Stimulated activated CD8-positive, alpha-beta memory T cell treated with anti-CD3 and anti-CD28 coated beads, Interleukin-7, amount 100 ng/mL, for 48 hours (primary cell): ENCODE measurements at regions not wholly inside any gene's neighbourhood (a gene's known extent, or its start where the extent isn't known, plus 50 kb on each side); places are given as distances from the start of the nearest gene placed in this dataset.
"Not testable (repeated sequence)": the region's sequence is repeated elsewhere in the genome, so short reads cannot be mapped to it uniquely, and the experiment has no call there.

ENCODE experiments used
- DNase-seq, 2 donors: peaks; one replicate each; pipeline ENCODE4 v3.0.0-alpha.2; 2020; ENCODE audit warnings: low read depth in 1 of 2; ENCODE audit errors: extremely low read depth in 1 of 2

DNA sequence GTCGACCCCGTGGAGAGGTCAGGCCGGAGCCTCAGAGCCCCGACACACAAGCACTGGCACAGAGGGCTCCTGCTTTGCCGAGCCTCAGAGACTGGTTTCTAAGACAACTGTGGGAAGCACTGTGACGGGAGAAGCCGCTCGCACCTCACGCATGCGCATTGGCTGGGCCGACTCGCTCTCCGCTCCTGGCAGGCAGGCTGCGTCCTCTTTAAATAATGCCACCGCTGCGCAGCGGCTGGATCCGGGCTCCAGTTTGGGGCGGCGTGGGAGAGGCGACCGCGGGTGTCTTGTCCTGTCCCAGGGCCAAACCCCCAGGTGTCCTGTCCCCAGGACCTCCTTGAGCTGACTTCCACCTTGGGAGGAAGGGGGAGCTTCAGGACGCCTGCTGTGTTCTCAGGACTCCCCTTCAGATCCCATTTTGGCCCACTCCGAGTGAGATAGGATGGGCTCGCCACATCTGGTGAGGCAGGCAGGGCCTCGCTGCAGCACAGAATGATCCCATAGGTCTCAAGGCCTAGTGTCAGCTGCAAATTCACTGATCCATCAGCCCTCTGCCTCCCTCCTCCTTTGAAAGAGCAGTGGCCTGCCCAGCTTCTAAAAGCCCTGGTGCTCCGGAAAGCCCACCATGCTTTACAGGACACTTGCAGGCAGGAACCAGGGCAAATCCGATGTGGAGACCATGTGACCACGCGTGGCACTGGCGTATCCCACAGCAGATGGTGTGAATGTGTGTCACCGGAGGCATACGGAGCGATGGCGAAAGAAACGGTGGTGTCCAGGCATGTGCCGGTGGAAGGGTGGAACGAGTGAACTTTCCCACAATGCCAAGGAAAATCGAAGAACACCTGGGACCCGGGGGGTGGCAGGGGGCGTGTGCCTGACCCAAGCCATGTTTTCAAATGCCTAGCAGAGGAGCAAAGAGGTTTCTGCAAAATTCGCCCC lies 169.3 kb upstream of the ZNF337 start:
- peak in 1 of 2 donors; percentile 51 for DNase-seq

DNA sequence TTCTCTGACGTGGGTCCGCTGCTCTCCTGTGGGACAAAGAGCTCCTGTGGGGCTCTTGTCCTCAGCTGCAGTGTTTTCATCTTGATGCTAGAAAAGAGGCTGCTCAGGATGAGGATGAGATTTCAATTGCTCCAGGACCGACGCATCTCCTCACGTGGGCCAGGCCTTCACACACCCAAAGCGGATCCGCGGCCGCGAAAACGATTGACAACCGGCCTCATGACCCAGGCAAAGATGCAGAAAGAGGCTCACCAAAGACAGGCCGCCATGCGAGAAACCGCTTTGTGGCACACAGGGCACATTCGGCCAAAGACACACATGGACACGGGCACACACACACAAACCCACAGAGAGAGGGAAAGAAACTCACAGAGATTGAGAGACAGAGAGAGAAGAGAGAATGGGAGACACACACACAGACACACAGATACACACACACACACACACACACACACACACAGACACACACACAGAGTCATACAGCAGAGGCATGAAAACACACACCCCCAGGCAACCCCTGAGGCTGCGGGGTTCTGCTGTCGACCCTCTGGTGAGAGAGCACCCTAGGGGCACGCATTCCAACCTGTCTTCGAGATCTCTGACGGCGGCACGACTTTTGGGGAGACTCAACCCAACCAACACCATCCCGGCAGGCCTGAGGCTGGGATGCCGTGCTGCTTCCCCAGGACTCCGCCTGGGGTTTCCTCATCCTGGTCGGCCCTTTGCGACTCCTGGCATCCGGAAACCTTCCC lies 168.5 kb upstream of the ZNF337 start:
- not testable (repeated sequence) for DNase-seq

DNA sequence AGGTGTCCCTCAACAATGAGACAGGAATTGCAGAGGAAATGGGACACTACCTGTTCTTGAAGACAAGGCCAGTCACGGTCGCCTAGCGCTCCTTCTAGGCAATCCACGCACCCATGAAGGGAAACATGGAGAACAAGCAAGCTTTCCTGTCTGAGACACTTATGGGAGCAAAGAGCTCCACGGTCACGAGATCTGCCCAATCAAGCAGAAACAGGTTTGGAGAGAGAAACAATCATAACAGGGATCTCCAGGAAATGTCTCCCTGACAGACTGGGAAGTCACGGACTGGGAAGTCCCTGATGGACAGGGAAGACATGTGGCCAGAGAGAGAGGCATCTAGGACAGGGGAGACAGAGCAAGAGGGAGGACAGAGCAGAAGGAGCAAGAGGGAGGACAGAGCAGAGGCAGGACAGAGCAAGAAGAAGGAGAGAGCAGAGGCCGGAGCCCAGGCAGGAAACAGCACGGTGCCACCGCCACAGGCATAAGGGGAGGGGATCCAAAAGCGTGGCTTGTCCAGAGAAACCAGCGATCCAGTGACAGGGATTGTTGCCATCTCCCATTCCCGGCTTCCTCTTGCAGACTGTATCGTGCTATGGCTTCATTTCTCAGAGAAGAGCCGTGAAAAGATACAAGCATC lies 167.8 kb upstream of the ZNF337 start:
- DNase-seq, result no peak

DNA sequence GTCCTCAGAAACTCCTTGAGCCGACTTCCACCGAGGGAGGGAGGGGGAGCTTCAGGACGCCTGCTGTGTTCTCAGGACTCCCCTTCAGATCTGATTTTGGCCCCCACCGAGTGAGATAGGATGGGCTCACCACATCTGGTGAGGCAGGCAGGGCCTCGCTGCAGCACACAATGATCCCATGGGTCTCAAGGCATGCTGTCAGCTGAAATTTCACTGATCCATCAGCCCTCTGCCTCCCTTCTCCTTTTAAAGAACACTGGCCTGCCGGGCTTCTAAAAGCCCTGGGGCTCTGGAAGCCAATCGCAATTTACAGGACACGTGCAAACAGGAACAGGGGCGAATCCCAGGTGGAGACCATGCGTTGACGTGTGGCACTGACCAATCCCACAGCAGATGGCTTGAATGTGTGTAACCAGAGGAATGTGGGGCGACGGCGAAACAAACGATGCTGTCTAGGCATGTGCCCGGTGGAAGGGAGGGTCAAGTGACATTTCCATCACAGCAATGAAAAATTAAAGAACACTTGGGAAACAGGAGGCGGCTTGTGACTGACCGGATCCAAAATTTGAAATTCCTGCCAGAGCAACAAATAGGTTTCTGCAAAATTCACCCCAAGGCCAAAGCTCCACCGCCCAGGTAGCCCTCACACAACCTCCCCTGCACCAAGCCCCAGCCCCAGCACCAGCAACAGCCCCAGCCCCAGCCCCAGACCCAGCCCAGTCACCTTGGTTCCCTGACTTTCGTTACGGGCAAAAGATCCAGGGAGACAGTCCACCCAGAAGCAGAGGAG lies 167.1 kb upstream of the ZNF337 start:
- no peak for DNase-seq

DNA sequence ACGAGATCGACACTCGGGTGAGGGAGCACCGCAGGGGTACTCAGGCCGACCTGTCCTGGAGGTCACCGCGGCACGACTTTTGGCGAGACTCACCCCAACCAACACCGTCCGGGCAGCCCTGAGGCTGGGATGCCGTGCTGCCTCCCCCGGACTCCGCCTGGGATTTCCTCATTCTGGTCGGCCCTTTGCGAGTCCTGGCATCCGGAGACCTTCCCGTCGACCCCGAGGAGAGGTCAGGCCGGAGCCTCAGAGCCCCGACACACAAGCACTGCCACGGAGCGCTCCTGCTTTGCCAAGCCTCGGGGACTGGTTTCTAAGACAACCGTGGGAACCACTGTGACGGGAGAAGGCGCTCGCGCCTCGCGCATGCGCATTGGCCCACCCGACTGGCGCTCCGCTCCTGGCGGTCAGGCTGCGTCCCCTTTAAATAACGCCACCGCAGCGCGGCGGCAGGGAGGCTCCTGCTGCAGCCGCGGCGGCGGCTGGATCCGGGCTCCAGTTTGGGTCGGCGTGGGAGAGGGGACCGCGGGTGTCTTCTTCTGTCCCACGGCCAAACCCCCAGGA lies 166.4 kb upstream of the ZNF337 start:
- DNase-seq, result peak; percentile 66 to 74

DNA sequence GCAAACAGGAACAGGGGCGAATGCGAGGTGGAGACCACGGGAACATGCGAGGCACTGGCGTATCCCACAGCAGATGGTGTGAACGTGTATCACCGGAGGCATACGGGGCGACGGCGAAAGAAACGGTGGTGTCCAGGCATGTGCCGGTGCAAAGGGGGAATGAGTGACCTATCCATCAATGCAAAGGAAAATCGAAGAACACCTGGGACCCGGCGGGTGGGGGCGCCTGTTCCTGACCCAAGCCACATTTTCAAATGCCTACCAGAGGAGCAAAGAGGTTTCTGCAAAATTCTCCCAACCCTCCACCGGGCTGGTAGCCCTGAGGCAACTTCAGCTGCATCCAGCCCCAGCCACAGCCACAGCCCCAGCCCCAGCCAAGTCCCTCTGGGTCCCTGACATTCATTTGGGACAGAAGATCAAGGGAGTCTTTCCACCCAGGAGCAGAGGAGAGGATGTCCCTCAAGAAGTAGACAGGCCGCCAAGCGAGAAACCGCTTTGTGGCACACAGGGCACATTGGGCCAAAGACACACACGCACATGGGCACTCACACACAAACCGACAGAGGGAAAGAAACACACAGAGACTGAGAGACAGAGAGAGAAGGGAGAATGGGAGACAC lies 164.0 kb upstream of the ZNF337 start:
- DNase-seq, result no peak

DNA sequence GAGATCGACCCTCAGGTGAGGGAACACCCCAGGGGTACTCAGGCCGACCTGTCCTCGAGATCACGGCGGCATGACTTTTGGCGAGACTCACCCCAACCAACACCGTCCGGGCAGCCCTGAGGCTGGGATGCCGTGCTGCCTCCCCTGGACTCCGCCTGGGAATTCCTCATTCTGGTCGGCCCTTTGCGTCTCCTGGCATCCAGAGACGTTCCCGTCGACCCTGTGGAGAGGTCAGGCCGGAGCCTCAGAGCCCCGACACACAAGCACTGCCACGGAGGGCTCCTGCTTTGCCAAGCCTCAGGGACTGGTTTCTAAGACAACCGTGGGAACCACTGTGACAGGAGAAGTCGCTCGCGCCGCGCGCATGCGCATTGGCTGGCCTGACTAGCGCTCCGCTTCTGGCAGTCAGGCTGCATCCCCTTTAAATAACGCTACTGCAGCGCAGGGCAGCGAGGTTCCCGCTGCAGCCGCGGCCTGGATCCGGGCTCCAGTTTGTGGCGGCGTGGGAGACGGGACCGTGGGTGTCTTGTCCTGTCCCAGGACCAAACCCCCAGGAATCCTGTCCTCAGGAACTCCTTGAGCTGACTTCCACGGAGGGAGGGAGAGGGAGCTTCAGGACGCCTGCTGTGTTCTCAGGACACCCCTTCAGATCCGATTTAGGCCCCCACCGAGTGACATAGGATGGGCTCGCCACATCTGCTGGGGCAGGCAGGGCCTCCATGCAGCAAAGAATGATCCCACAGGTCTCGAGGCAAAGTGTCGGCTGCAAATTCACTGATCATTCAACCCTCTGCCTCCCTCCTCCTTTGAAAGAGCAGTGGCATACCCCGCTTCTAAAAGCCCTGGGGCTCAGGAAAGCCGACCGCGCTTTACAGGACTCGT lies 163.2 kb upstream of the ZNF337 start:
- DNase-seq, result peak in 1 of 2 donors; percentile 67

DNA sequence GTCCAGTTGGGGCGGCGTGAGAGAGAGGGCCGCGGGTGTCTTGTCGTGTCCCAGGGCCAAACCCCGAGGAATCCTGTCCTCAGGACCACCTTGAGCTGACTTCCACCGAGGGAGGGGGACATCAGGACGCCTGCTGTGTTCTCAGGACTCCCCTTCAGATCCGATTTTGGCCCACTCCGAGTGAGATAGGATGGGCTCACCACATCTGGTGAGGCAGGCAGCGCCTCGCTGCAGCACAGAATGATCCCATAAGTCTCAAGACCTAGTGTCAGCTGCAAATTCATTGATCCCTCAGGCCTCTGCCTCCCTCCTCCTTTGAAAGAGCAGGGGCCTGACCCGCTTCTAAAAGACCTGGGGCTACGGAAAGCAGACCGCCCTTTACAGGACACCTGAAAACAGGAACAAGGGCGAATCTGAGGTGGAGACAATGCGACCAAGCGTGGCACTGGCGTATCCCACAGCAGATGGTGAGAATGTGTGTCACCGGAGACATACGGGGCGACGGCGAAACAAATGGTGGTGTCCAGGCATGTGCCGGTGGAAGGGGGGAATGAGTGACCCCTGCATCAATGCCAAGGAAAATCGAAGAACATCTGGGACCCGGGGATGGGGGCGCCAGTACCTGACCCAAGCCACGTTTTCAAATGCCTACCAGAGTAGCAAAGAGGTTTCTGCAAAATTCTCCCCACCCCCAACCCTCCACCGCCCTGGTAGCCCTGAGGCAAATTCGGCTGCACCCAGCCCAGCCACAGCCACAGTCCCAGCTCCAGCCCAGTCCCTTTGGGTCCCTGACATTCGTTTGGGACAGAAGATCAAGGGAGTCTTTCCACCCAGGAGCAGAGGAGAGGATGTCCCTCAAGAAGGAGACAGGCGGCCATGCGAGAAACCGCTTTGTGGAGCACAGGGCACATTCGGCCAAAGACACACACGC lies 162.1 kb upstream of the ZNF337 start:
- no peak for DNase-seq

DNA sequence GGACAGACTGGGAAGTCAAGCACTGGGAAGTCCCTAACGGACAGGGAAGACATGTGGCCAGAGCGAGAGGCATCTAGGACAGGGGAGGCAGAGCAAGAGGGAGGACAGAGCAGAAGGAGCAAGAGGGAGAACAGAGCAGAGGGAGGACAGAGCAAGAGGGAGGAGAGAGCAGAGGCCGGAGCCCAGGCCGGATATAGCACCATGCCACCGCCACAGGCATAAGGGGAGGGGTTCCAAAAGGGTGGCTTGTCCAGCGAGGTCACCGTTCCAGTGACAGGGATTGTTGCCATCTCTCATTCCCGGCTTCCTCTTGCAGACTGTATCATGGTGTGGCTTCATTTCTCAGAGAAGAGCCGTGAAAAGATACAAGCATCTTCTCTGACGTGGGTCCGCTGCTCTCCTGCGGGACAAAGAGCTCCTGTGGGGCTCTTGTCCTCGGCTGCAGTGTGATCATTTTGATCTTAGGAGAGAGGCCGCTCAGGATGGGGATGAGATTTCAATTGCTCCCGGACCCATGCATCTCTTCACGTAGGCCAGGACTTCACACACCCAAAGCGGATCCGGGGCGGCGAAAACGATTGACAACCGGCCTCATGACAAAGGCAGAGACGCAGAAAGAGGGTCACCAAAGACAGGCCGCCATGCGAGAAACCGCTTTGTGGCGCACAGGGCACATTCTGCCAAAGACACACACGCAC lies 160.6 kb upstream of the ZNF337 start:
- not testable (repeated sequence) for DNase-seq

DNA sequence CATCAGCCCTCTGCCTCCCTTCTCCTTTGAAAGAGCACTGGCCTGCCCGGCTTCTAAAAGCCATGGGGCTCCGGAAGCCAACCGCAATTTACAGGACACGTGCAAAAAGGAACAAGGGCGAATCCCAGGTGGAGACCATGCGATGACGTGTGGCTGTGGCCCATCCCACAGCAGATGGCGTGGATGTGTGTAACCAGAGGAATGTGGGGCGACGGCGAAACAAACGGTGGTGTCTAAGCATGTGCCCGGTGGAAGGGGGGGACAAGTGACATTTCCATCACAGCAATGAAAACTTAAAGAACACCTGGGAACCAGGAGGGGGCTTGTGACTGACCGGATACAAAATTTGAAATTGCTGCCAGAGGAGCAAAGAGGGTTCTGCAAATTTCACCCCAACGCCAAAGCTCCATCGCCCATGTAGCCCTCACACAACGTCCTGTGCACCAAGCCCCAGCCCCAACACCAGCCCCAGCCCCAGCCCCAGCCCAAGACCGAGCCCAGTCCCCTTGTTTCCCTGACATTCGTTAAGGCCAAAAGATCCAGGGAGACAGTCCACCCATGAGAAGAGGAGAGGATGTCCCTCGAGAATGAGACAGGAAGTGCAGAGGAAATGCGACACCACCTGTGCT lies 159.7 kb upstream of the ZNF337 start:
- no peak for DNase-seq

DNA sequence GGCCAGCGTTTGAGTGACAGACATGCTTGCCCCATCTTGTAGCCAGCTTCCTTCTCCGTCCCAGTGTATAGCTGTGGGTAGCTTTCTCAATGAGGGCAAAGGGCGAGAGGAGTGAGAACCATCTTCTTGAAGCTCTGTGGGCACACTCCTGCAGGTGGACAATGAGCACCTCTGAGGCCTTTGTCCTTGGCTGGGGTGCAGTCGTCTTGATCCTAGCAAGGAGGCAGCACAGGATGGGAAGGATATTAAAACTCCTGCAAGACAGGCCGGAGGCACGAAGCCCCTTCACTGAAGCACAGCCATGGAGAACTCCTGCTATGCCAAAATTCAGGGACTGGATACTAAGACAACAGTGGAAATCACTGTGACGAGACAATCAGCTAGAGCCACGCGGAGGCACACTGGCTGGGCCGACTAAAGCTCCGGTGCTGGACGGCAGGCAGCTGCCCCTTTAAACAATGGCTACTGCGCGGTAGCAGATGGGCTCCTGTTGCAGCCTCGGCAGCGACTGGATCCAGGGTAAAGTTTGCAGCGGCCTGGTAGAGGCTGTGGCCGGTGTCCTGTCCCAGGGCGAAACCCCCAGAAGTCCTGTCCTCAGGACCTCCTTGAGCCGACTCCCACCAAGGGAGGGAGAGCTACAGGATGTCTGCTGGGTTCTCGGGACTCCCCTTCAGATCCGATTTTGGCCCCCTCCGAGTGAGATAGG lies 159.0 kb upstream of the ZNF337 start:
- DNase-seq, result not testable (repeated sequence)

DNA sequence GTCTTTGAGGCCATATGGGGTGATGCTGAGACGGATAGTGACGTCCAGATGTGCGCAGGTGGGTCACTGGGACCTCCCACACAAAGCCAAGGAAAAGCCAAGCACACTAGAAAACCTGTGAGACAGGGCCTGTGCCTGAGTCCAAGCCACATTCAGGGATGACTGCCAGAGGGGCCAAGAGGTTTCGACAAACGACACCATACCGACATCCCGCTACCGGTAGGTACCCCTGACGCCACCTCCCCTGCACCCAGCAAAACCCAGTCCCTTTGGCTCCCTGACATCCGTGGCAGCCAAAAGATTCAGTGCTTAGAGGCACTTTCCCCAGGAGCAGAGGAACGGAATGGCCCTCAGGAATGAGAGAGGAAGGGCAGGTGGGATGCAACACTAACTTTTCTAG lies 158.0 kb upstream of the ZNF337 start:
- not testable (repeated sequence) for DNase-seq

DNA sequence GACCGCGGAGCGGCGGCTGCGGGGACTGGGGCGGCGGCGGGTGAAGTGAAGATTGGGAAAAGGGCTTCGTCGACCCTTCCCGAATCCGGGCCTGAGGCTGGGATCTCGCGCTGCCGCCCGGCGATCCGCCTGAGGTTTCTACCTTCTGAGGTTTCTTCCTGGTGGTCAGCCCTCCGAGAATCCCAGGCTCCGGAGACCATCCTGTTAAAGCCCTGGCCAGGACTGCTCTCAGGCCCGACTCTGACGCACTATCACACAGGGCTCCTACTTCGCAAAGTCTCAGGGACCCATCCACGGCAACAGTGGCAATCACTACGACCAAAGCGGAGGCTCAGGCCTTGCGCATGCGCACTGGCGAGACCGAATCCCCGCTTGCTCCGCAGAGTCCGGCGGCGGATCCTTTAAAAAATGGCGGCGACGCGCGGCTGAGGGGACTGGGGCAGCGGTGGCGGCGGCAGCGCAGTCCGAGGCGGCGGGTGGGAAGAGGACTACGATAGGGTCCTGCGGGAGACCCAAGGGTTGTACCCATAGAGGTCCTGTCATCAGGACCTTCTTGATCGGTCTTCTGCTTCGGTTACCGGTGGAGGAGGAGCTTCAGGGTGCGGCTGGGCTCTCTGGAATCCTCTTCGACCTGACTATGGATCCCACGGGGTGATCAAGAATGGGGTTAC lies 157.2 kb upstream of the ZNF337 start:
- DNase-seq, result peak in 1 of 2 donors; percentile 82

DNA sequence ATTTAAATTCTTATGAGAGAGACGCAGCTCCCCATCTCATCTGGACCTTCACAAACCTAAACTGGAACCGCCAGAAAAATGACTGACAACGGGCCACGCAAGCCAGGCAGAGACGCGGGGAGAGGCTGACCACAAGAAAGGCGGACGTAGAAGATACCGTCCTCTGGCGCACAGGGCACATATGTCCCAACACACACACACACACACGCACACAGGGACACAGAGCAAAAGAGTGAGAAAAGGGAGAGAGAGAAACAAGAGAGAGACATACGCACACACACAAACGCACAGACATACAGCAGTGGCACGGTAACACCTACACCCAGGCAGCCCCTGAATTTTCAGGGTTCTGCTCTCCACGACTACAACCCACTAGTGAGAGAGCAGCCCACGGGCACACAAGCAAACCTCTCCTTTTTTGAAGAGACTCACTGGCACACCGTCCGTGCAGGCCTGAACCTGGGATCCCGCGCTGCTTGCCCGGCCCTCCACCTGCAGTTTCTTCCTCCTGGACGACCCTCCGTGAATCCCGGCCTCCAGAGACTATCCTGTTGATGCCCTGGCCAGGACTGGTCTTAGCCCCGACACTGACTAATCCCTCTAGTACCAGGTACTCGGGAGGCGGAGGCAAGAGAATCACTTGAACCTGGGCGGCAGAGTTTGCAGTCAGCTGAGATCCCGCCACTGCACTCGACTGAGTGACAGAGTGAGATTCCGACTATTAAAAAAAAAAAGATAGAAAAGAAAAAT lies 156.5 kb upstream of the ZNF337 start:
- not testable (repeated sequence) for DNase-seq

DNA sequence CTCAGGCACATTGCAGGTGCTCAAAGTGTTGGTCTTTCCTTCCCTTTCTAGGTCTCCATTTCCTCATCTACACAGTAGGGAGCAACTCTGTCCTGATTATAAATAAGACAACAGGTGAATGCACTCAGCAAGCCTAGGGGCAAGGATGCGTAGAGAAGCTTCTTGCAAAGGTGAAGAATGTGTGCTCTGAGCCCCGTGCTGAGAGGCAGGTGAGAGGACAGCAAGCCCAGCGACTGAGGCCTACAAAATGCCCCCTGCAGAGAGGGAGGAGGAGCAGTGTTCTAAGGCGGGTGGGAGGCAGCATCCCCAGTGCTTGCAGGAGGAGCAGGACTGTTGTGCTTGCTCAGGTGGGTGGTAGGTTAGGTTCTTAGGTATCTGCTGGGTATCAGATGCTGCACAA lies 153.5 kb upstream of the ZNF337 start:
- DNase-seq, result not testable (repeated sequence)
